H1 (cell line): ENCODE measurements at regions not wholly inside any gene's neighbourhood (a gene's known extent, or its start where the extent isn't known, plus 50 kb on each side); places are given as distances from the start of the nearest gene placed in this dataset.

Experiments used
- CTCF ChIA-PET: fragments of 300-600 bp; sonication (Branson Sonifier 250); formaldehyde crosslinking; loops from one replicate; lab custom pipeline; 2021; ENCODE audit not compliant: partially characterized antibody; lab: Charles Lee
- POLR2A ChIA-PET: fragments of 300-600 bp; sonication (Branson Sonifier 250); formaldehyde crosslinking; loops from one replicate; lab custom pipeline; 2021; ENCODE audit warnings: inconsistent platforms; ENCODE audit not compliant: partially characterized antibody; lab: Charles Lee
- DNase-seq, 2 experiments: peaks; one replicate each; pipeline versions ENCODE4 v3.0.0 to v3.0.0-alpha.2; 2010 to 2022; ENCODE audit warnings: low spot score in 2 of 2, low read depth in 1 of 2, mixed read lengths in 1 of 2
- FAIRE-seq: peaks from 2 replicates; lab custom pipeline; 2011; peaks lifted over from hg19 to GRCh38; lab: Jason Lieb, UNC
- H2AFZ ChIP-seq: 2 replicates; pipeline ENCODE4 v1.8.1; 2012; ENCODE audit warnings: low read length, inconsistent platforms
- H2AK5ac ChIP-seq: 2 replicates; pipeline ENCODE4 v1.6.1; 2013; ENCODE audit warnings: low read depth, low read length
- H2BK120ac ChIP-seq: replicated peaks from 2 replicates; pipeline ENCODE3; 2013; ENCODE audit warnings: low read depth, low read length, inconsistent platforms
- H2BK12ac ChIP-seq: 2 replicates; pipeline ENCODE4 v1.6.1; 2013; ENCODE audit warnings: low read depth, low read length
- H2BK15ac ChIP-seq: 2 replicates; pipeline ENCODE4 v1.6.1; 2013; ENCODE audit warnings: low read length
- H2BK20ac ChIP-seq: 2 replicates; pipeline ENCODE4 v1.6.1; 2013; ENCODE audit warnings: low read length
- H2BK5ac ChIP-seq: 2 replicates; pipeline ENCODE4 v1.6.1; 2013; ENCODE audit warnings: low read depth, low read length
- H3K14ac ChIP-seq: 2 replicates; pipeline ENCODE4 v1.6.1; 2013; ENCODE audit warnings: inconsistent platforms; ENCODE audit not compliant: insufficient read length
- H3K18ac ChIP-seq: 2 replicates; pipeline ENCODE4 v1.6.1; 2013; ENCODE audit warnings: low read length; ENCODE audit errors: extremely low read depth
- H3K23ac ChIP-seq: 2 replicates; pipeline ENCODE4 v1.6.1; 2013; ENCODE audit warnings: inconsistent platforms; ENCODE audit not compliant: insufficient read length
- H3K23me2 ChIP-seq: 2 replicates; pipeline ENCODE4 v1.6.1; 2013; ENCODE audit warnings: low read depth, low read length
- H3K27ac ChIP-seq: 2 replicates; pipeline ENCODE4 v1.6.1; 2011; ENCODE audit warnings: low read depth, low read length, inconsistent platforms
- H3K27me3 ChIP-seq, 4 experiments: replicated peaks in 1 of 4; 1 replicate in 1 of 4; 2 replicates in 3 of 4; pipeline versions ENCODE4 v1.6.1 to v1.8.1; 2011 to 2013; ENCODE audit warnings: low read length in 3 of 4, mild to moderate bottlenecking in 3 of 4, inconsistent platforms in 2 of 4, mixed read lengths in 2 of 4, moderate library complexity in 1 of 4; ENCODE audit not compliant: control insufficient read depth in 3 of 4, insufficient read depth in 3 of 4; ENCODE audit errors: extremely low read depth in 1 of 4
- H3K36me3 ChIP-seq, 4 experiments: 2 replicates each; pipeline versions ENCODE4 v1.6.1 to v1.8.1; 2011 to 2013; ENCODE audit warnings: mild to moderate bottlenecking in 4 of 4, low read length in 3 of 4, moderate library complexity in 2 of 4, control low read depth in 1 of 4, inconsistent platforms in 1 of 4; ENCODE audit not compliant: insufficient read depth in 4 of 4, control insufficient read depth in 2 of 4
- H3K4ac ChIP-seq: replicated peaks from 2 replicates; pipeline ENCODE3; 2013; ENCODE audit warnings: low read length, low read depth, mixed read lengths, inconsistent platforms; ENCODE audit not compliant: insufficient read length
- H3K4me1 ChIP-seq, 4 experiments: replicated peaks in 1 of 4; 1 replicate in 1 of 4; 2 replicates in 3 of 4; pipeline versions ENCODE4 v1.6.1 to v1.8.1; 2011 to 2013; ENCODE audit warnings: low read length in 3 of 4, inconsistent platforms in 2 of 4, mixed read lengths in 1 of 4; ENCODE audit not compliant: insufficient read depth in 4 of 4, control insufficient read depth in 3 of 4
- H3K4me2 ChIP-seq, 2 experiments: 2 replicates each; pipeline versions ENCODE4 v1.6.1 to v1.8.1; 2011 to 2013; ENCODE audit warnings: low read depth in 2 of 2, low read length in 2 of 2, control low read depth in 1 of 2, inconsistent platforms in 1 of 2, mild to moderate bottlenecking in 1 of 2; ENCODE audit not compliant: insufficient read depth in 1 of 2
- H3K4me3 ChIP-seq, 4 experiments: fragments of 200-600, 300-600 bp in 1 of 4; sonication (generic), shearing (Covaris generic), sonication (Bioruptor Twin) in 1 of 4; 2 replicates each; pipeline versions ENCODE4 v1.5.1 to v1.8.1; 2011 to 2016; ENCODE audit warnings: low read length in 4 of 4, low read depth in 3 of 4, control low read depth in 2 of 4, inconsistent platforms in 2 of 4, mild to moderate bottlenecking in 2 of 4, mixed read lengths in 1 of 4, moderate library complexity in 1 of 4; ENCODE audit not compliant: insufficient read depth in 2 of 4; ENCODE audit errors: extremely low read depth in 1 of 4
- H3K56ac ChIP-seq: replicated peaks from 2 replicates; pipeline ENCODE3; 2013; ENCODE audit warnings: low read depth, mild to moderate bottlenecking, mixed read lengths, low read length, inconsistent platforms; ENCODE audit not compliant: insufficient read length
- H3K79me1 ChIP-seq: 2 replicates; pipeline ENCODE4 v1.6.1; 2013; ENCODE audit warnings: low read depth, low read length, control low read depth
- H3K79me2 ChIP-seq, 2 experiments: 2 replicates each; pipeline versions ENCODE4 v1.6.1 to v1.8.1; 2012 to 2013; ENCODE audit warnings: low read length in 2 of 2, mild to moderate bottlenecking in 2 of 2, inconsistent platforms in 1 of 2; ENCODE audit not compliant: insufficient read depth in 2 of 2, control insufficient read depth in 1 of 2
- H3K9ac ChIP-seq, 4 experiments: replicated peaks in 1 of 4; 1 replicate in 1 of 4; 2 replicates in 3 of 4; pipeline versions ENCODE4 v1.6.1 to v1.8.1; 2011 to 2013; ENCODE audit warnings: low read depth in 3 of 4, low read length in 3 of 4, control low read depth in 2 of 4, mild to moderate bottlenecking in 2 of 4, moderate library complexity in 2 of 4, inconsistent platforms in 1 of 4; ENCODE audit errors: extremely low read depth in 1 of 4
- H3K9me3 ChIP-seq, 2 experiments: 2 replicates each; pipeline versions ENCODE4 v1.6.1 to v1.8.1; 2012 to 2013; ENCODE audit warnings: mild to moderate bottlenecking in 2 of 2, moderate library complexity in 2 of 2, control low read depth in 1 of 2, inconsistent platforms in 1 of 2, low read depth in 1 of 2, low read length in 1 of 2, mixed read lengths in 1 of 2; ENCODE audit not compliant: insufficient read depth in 2 of 2
- H4K20me1 ChIP-seq, 2 experiments: replicated peaks in 1 of 2; 2 replicates each; pipeline versions ENCODE3 to v1.8.1; 2011 to 2013; ENCODE audit warnings: inconsistent platforms in 2 of 2, low read length in 2 of 2, mild to moderate bottlenecking in 1 of 2; ENCODE audit not compliant: insufficient read depth in 2 of 2, control insufficient read depth in 1 of 2
- H4K5ac ChIP-seq: 2 replicates; pipeline ENCODE4 v1.6.1; 2013; ENCODE audit warnings: low read length, low read depth, mixed read lengths, inconsistent platforms; ENCODE audit not compliant: insufficient read length
- H4K8ac ChIP-seq: 2 replicates; pipeline ENCODE4 v1.8.0; 2013; ENCODE audit warnings: mild to moderate bottlenecking, moderate library complexity, low read length, inconsistent platforms; ENCODE audit not compliant: insufficient read depth; ENCODE audit errors: extremely low read depth
- H4K91ac ChIP-seq: replicated peaks from 2 replicates; pipeline ENCODE3; 2013; ENCODE audit warnings: low read length, mixed read lengths, inconsistent platforms; ENCODE audit not compliant: insufficient read length
- ATF2 ChIP-seq: IDR thresholded peaks from 2 replicates; pipeline ENCODE4 v1.6.1; 2012; ENCODE audit warnings: low read length, inconsistent platforms
- BCL11A ChIP-seq, 2 experiments: IDR thresholded peaks; one replicate each; pipeline ENCODE4 v1.6.1; 2011; ENCODE audit warnings: low read depth in 2 of 2, low read length in 2 of 2, mild to moderate bottlenecking in 2 of 2
- CEBPB ChIP-seq: IDR thresholded peaks from 2 replicates; pipeline ENCODE4 v1.6.1; 2012; ENCODE audit warnings: low read depth, low read length
- CHD1 ChIP-seq: IDR thresholded peaks from 2 replicates; pipeline ENCODE4 v1.6.1; 2012; ENCODE audit warnings: low read depth, low read length, improper control_type of control experiment
- E2F6 ChIP-seq: IDR thresholded peaks from 2 replicates; pipeline ENCODE4 v1.6.1; 2012; ENCODE audit warnings: inconsistent platforms
- KDM1A ChIP-seq: fragments of 200-600, 300-600 bp; sonication (generic); IDR thresholded peaks from 2 replicates; pipeline ENCODE4 v1.7.1; 2016; ENCODE audit warnings: mild to moderate bottlenecking, low read length, borderline replicate concordance
- SP1 ChIP-seq: IDR thresholded peaks from 2 replicates; pipeline ENCODE4 v1.6.1; 2011; ENCODE audit warnings: low read depth, low read length
- TEAD4 ChIP-seq: IDR thresholded peaks from 2 replicates; pipeline ENCODE4 v1.6.1; 2012; ENCODE audit warnings: low read depth, low read length, inconsistent platforms, mixed read lengths
- WGBS, 2 experiments: shearing (Covaris generic) in 1 of 2; methylation state at CpG; one replicate each; pipeline versions ENCODE4 v1.1.6 to v1.1.7; 2013 to 2015; ENCODE audit warnings: low lambda C conversion rate in 2 of 2, mixed read lengths in 2 of 2, inconsistent platforms in 1 of 2, low coverage in 1 of 2, missing lambda C conversion rate in 1 of 2; ENCODE audit not compliant: insufficient replicate concordance in 2 of 2, insufficient coverage in 1 of 2, insufficient read length in 1 of 2; ENCODE audit errors: extremely low coverage in 1 of 2, missing lambda C conversion rate in 1 of 2; 5-methylcytosine and 5-hydroxymethylcytosine counted together

GRCh38 chr2:128379021-128380015, 60.6 kb upstream of the HS6ST1 start:
- H3K4me1 ChIP-seq, result peaks cover 0 to 23% (median 7%) of the 10 kb centered on the region in 4 experiments; a peak in 4 of 7 replicates
- H2BK20ac ChIP-seq, result 0 out of 2 replicates have a peak overlapping the region, but pooled peaks have one; percentile 48
- H2BK12ac ChIP-seq, result peak overlapping the region; percentile 60; the same call in 1 of the 2 replicates
- peak overlapping the region in 1 of 2 experiments; percentile 30; a peak in 1 of 4 replicates for H3K4me2 ChIP-seq
- no peaks in the 10 kb centered on the region for H3K23me2 ChIP-seq
- no peak overlapping the region for H3K9ac ChIP-seq
- H3K18ac ChIP-seq, result peak overlapping the region; percentile 43
- H2BK120ac ChIP-seq, result no peak overlapping the region
- H4K8ac ChIP-seq, result no peak overlapping the region
- H4K5ac ChIP-seq, result no peak overlapping the region
- H3K9me3 ChIP-seq, result no peaks in the 10 kb centered on the region
- CTCF ChIA-PET, result interaction anchor here (0.6 to 5.6 kb wide), 7 partner anchors 9 to 79 kb away, joined by 3 to 29 read pairs (median 4); no protein-coding TSS in a partner anchor
- FAIRE-seq (no peak), DNase-seq (no peak)
- POLR2A ChIA-PET, result interaction anchor here (1.0 to 2.4 kb wide), 3 partner anchors 8 to 48 kb away, joined by 3 to 12 read pairs (median 4); no protein-coding TSS in a partner anchor
- H2BK5ac ChIP-seq, result peak overlapping the region; percentile 52; the same call in 1 of the 2 replicates
- peaks cover 0 to 5% (median 0%) of the 10 kb centered on the region in 4 experiments; a peak in 4 of 7 replicates for H3K27me3 ChIP-seq
- no peak overlapping the region for H3K14ac ChIP-seq
- H3K4me3 ChIP-seq, result no peak overlapping the region
- H2BK15ac ChIP-seq, result peak overlapping the region; percentile 95; the same call in 1 of the 2 replicates
- H3K56ac ChIP-seq, result no peak overlapping the region
- H3K36me3 ChIP-seq, result no peaks in the 10 kb centered on the region
- peak overlapping the region; percentile 18; the same call in 1 of the 2 replicates for H2AFZ ChIP-seq
- peak overlapping the region; percentile 93; the same call in 1 of the 2 replicates for H2AK5ac ChIP-seq
- peak overlapping the region; percentile 76 for H4K91ac ChIP-seq
- H3K23ac ChIP-seq, result no peak overlapping the region
- no peaks in the 10 kb centered on the region for H3K79me1 ChIP-seq
- H3K27ac ChIP-seq, result no peak overlapping the region
- H3K4ac ChIP-seq, result no peak overlapping the region
- H3K79me2 ChIP-seq, result no peaks in the 10 kb centered on the region
- no peaks in the 10 kb centered on the region for H4K20me1 ChIP-seq
- WGBS, 2 experiments, result 71% methylated on average over 22 of the region's 22 CpGs; no CpG with 5 or more reads in 1 of the 2 experiments
- TF ChIP-seq KDM1A, result no peak
- no peak for TF ChIP-seq SP1
- TF ChIP-seq E2F6, result 0 out of 2 replicates have a peak, but pooled peaks have one; percentile 19
- 0 out of 2 replicates have a peak, but pooled peaks have one; percentile 21 for TF ChIP-seq TEAD4
- no peak for TF ChIP-seq ATF2
- TF ChIP-seq BCL11A (IDR thresholded peaks at IDR 0.05; ENCODE audit: low read depth in 2 of 2, low read length in 2 of 2), result no peak
- no peak for TF ChIP-seq CHD1
- no peak for TF ChIP-seq CEBPB
